KG1 (cell line): ENCODE measurements at regions not wholly inside any gene's neighbourhood (a gene's known extent, or its start where the extent isn't known, plus 50 kb on each side); places are given as distances from the start of the nearest gene placed in this dataset.

ENCODE experiments used
- DNase-seq: peaks from one replicate; lab custom pipeline; 2025; lab: John Stamatoyannopoulos, UW

GRCh38 chr2:103028181-103028580 is 266.4 kb downstream of the TMEM182 start:
- DNase-seq: no peak
